ENCODE measurements at regions not wholly inside any gene's neighbourhood (a gene's known extent, or its start where the extent isn't known, plus 50 kb on each side); places are given as distances from the start of the nearest gene placed in this dataset.
A peak's percentile ranks its signal among the peaks of the same experiment; 100 is the strongest.

DNA sequence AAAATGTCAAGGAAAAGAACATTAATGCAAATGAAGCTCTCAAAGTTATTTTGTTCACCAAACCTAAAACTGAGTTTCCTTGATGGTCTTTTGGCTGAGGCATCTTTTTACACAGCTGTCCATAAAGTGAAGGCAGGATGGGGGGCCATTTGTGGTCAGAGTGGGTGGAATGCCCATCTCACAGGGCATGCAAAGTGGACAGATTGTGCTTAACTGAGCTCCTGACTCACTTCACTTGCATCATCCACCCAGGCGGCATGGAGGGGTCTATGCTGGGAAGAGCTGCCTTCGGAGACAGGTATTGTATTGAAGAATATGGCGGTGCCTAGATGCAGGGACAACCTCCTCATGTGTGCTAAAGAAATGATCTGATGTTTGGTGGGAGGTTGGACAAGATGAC, 905.3 kb downstream of the KCNMA1 start:
- H3K9me3 ChIP-seq (ENCODE audit: insufficient read depth, low read depth, low read length): peaks cover 7% of the 10 kb centered on the region; the same call in 1 of the 2 replicates
- H3K4me1 ChIP-seq (ENCODE audit: insufficient read depth, low read length): no peaks in the 10 kb centered on the region
- no peak overlapping the region for H3K27ac ChIP-seq (ENCODE audit: low read length)
- no peak overlapping the region for H3K9ac ChIP-seq (ENCODE audit: low read depth, low read length)
- H3K4me3 ChIP-seq (ENCODE audit: low read length): no peak overlapping the region
- no peaks in the 10 kb centered on the region for H3K36me3 ChIP-seq (ENCODE audit: insufficient read depth, low read depth, low read length)
- H3K27me3 ChIP-seq (ENCODE audit: insufficient read depth, low read length): no peaks in the 10 kb centered on the region

DNA sequence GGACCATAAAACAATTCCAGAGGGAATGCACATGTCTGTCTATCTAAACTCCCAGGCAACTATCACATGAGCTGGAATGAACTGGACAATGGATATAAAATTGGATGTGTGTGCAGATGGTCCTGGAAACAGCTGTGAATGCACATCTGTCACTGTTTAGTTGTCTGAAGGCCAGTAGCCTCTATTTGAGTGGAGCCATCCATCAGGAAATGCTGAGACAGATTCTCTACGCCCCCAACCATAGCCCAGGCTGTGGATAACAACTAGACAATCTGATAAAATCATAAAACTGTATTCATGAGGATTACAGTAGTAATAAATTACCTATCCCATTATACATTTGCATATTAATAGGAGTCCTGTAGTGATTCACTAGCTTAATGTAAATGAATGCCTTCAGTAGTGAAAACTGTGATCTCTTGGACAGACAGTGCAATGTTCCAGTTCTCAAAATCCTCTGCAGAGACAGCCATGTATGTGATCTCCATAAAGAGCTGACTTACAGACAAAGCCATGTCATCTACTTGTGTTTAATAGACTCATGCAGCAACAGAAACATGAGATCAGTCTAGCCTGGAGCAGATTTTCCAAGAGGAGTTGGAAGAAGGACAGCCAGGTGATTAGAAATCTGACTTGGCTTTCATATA, 907.6 kb downstream of the KCNMA1 start:
- H3K9ac ChIP-seq (ENCODE audit: low read depth, low read length): no peak overlapping the region
- no peaks in the 10 kb centered on the region for H3K36me3 ChIP-seq (ENCODE audit: insufficient read depth, low read depth, low read length)
- H3K27me3 ChIP-seq (ENCODE audit: insufficient read depth, low read length): no peaks in the 10 kb centered on the region
- H3K4me3 ChIP-seq (ENCODE audit: low read length): no peak overlapping the region
- no peak overlapping the region for H3K27ac ChIP-seq (ENCODE audit: low read length)
- peaks cover 7% of the 10 kb centered on the region; the same call in 1 of the 2 replicates for H3K9me3 ChIP-seq (ENCODE audit: insufficient read depth, low read depth, low read length)
- no peaks in the 10 kb centered on the region for H3K4me1 ChIP-seq (ENCODE audit: insufficient read depth, low read length)

DNA sequence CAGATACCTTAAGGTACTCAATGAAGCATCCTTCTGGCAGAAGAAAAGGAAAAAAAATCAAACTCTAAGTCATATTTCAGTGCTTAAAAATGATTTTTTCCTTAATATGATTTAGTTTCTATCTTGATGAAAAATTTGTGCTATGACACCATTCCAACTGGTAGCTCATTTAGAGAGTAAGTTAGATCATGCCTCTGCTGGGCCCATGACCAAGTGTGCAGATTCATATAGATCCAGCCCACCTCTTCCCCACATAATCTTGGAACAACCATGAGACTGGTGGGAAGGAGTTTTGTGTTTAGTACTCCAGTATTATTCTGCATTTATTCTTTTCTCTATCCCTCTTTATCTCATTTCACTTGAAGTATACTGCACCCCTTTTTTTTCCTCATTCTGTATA, 908.3 kb downstream of the KCNMA1 start:
- Histone ChIP-seq H3K9me3 (ENCODE audit: insufficient read depth, low read depth, low read length) (peaks cover 7% of the 10 kb centered on the region; the same call in 1 of the 2 replicates), H3K4me3 (ENCODE audit: low read length) (no peak overlapping the region), H3K27me3 (ENCODE audit: insufficient read depth, low read length) (no peaks in the 10 kb centered on the region), H3K9ac (ENCODE audit: low read depth, low read length) (no peak overlapping the region), H3K36me3 (ENCODE audit: insufficient read depth, low read depth, low read length) (no peaks in the 10 kb centered on the region), H3K4me1 (ENCODE audit: insufficient read depth, low read length) (peaks cover 1% of the 10 kb centered on the region; the same call in 1 of the 2 replicates), H3K27ac (ENCODE audit: low read length) (no peak overlapping the region)

DNA sequence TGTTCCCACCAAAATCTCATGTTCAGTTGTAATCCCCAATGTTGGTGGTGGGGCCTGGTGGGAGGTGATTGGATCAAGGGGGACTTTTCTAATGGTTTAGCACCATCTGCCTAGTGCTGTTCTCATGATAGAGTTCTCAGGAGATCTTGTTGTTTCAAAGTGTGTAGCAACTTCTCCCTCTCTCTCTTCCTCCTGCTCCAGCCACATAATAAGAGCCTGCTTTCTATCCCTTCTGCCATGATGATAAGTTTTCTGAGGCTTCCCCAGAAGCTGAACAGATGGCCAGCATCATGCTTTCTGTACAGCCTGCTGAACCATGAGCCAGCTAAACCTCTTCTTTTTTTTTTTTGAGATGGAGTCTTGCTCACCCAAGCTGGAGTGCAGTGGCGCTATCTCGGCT, 910.6 kb downstream of the KCNMA1 start:
- no peaks in the 10 kb centered on the region for H3K27me3 ChIP-seq (ENCODE audit: insufficient read depth, low read length)
- peaks cover 12% of the 10 kb centered on the region; the same call in 1 of the 2 replicates for H3K4me1 ChIP-seq (ENCODE audit: insufficient read depth, low read length)
- no peak overlapping the region for H3K9ac ChIP-seq (ENCODE audit: low read depth, low read length)
- H3K9me3 ChIP-seq (ENCODE audit: insufficient read depth, low read depth, low read length): peaks cover 7% of the 10 kb centered on the region; the same call in 1 of the 2 replicates
- no peak overlapping the region for H3K4me3 ChIP-seq (ENCODE audit: low read length)
- no peak overlapping the region for H3K27ac ChIP-seq (ENCODE audit: low read length)
- no peaks in the 10 kb centered on the region for H3K36me3 ChIP-seq (ENCODE audit: insufficient read depth, low read depth, low read length)

DNA sequence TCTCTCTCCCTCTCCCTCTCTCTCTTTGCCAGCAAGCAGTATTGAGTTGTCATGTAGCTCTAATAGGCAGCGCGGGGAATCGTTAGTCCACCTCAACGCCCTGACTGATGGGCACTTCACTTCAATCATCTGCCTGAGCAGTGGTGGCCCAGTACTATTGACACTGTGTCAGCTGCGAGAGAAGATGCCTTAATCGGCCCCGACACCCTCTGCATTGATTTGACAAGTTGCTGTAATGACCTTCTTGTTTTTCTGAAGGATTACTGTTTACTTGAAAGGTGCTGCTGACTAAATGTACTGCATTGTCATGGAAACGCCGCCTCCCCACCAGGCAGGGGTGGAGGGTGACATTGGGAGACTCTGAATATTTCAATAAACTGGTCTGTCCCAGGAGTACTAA, 913.8 kb downstream of the KCNMA1 start:
- Histone ChIP-seq H3K9ac (ENCODE audit: low read depth, low read length) (no peak overlapping the region), H3K27me3 (ENCODE audit: insufficient read depth, low read length) (no peaks in the 10 kb centered on the region), H3K4me1 (ENCODE audit: insufficient read depth, low read length) (peaks cover 12% of the 10 kb centered on the region; the same call in 1 of the 2 replicates), H3K4me3 (ENCODE audit: low read length) (0 out of 2 replicates have a peak overlapping the region, but pooled peaks have one; percentile 8), H3K36me3 (ENCODE audit: insufficient read depth, low read depth, low read length) (no peaks in the 10 kb centered on the region), H3K9me3 (ENCODE audit: insufficient read depth, low read depth, low read length) (no peaks in the 10 kb centered on the region), H3K27ac (ENCODE audit: low read length) (no peak overlapping the region)

DNA sequence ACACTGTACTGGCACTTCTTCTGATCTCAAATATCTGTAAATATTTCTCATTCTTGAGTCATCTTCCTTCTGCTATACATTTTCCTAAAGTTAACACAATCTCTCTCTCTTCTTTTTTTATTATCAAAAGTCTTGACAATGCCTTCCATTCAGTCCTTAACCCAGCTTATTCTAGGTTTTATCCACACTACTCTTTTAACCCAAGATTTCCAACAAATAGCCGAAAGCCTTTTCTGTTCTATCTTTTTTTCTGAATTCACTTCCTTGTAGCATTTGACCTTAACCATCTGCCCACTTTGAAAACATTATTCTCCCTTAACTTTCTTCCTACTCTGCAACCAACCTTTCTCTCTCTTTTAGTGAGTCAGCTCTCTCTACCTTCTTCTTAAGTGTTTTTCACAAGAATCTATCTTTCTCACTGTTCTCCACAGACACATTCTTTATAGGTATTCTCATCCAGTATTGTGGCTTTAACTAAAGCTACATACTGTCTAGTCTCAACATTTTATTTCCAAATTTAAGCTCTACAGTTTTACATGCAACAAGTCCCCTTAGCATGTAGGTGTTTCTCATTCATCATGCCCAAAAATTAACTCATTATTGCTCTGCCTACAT, 915.6 kb downstream of the KCNMA1 start:
- Histone ChIP-seq H3K9ac (ENCODE audit: low read depth, low read length) (no peak overlapping the region), H3K4me3 (ENCODE audit: low read length) (no peak overlapping the region), H3K27me3 (ENCODE audit: insufficient read depth, low read length) (no peaks in the 10 kb centered on the region), H3K4me1 (ENCODE audit: insufficient read depth, low read length) (peaks cover 12% of the 10 kb centered on the region; the same call in 1 of the 2 replicates), H3K36me3 (ENCODE audit: insufficient read depth, low read depth, low read length) (no peaks in the 10 kb centered on the region), H3K9me3 (ENCODE audit: insufficient read depth, low read depth, low read length) (no peaks in the 10 kb centered on the region), H3K27ac (ENCODE audit: low read length) (no peak overlapping the region)

DNA sequence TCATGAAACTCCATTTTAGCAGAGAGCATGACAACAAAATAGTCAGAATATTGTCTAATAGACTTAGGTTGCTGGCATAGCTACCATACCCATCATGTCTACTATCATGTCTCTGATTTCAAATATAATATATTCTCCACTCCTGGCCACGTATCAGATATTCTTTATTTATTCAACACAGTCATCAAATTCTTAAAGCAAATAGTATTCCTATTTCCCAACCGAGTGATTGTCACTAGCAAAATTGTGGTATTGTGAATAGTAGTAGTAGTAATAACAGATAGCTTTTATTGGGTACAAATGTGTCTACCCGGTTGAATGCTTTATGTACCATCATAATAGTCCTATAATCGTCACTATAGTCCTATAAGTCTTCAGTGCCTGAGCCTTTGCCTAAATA, 918.6 kb downstream of the KCNMA1 start:
- Histone ChIP-seq H3K27ac (ENCODE audit: low read length) (no peak overlapping the region), H3K9me3 (ENCODE audit: insufficient read depth, low read depth, low read length) (no peaks in the 10 kb centered on the region), H3K4me1 (ENCODE audit: insufficient read depth, low read length) (peaks cover 7% of the 10 kb centered on the region; the same call in 1 of the 2 replicates), H3K4me3 (ENCODE audit: low read length) (no peak overlapping the region), H3K36me3 (ENCODE audit: insufficient read depth, low read depth, low read length) (no peaks in the 10 kb centered on the region), H3K9ac (ENCODE audit: low read depth, low read length) (no peak overlapping the region), H3K27me3 (ENCODE audit: insufficient read depth, low read length) (no peaks in the 10 kb centered on the region)

DNA sequence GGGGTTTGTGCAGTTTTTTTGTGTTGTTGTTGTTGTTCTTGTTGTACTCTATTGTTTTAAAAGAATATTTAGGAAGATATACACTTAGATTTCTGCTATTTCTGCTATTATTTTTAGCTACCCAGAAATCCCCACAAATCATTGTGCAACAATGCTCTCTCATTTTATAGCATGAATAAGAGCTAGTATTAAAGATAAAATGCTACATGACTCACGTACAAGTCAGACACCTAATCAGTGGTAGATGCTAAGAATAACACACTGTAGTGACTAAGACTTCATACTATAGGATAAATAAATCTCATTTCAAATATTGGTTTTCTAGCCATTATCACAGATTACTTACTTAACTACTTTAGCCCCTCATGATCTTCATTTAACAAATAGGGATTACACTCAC, 920.5 kb downstream of the KCNMA1 start:
- Histone ChIP-seq H3K4me3 (ENCODE audit: low read length) (no peak overlapping the region), H3K4me1 (ENCODE audit: insufficient read depth, low read length) (no peaks in the 10 kb centered on the region), H3K27ac (ENCODE audit: low read length) (no peak overlapping the region)

DNA sequence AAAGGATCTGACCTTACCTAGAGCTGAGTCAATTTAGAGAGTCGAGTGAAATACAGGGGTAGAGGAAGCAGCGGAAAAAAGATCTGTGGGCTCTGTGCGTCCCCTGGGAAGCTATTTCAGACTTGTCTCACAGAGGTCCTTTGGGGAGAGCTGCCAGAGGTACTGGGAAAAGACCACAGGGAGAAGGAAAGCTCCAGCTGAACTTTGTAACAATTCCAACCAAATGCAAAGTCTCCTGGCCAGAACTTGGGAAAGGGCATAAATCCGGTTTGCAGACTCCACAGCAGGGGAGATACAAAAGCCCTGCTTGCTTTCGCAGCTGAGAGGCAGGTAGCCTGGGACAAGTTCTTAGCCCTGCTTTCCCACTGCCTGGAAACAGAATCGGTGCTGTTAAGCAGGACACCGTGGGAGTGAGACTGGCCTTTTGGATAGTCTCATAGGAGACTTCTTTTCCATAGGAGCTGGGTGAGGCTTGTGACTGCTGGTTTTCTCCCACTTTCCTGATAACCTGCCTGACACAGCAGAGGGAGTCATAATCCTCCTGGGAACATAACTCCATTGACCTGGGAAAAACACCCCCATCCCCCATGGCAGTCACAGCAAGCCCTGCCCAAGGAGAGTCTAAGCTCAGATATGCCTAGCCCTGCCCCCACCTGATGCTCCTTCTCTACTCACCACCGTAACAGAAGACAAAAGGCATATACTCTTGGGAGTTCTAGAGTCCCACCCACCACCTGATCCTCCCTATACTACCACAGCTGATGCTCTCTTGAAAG, 926.2 kb downstream of the KCNMA1 start:
- Histone ChIP-seq H3K27ac (ENCODE audit: low read length) (no peak overlapping the region), H3K4me3 (ENCODE audit: low read length) (no peak overlapping the region), H3K9me3 (ENCODE audit: insufficient read depth, low read depth, low read length) (no peaks in the 10 kb centered on the region), H3K9ac (ENCODE audit: low read depth, low read length) (no peak overlapping the region), H3K36me3 (ENCODE audit: insufficient read depth, low read depth, low read length) (no peaks in the 10 kb centered on the region), H3K27me3 (ENCODE audit: insufficient read depth, low read length) (no peaks in the 10 kb centered on the region), H3K4me1 (ENCODE audit: insufficient read depth, low read length) (no peaks in the 10 kb centered on the region; the same call in 1 of the 2 replicates)

More for the DNA sequence above, 920.5 kb downstream of the KCNMA1 start:
- no peaks in the 10 kb centered on the region for H3K27me3 ChIP-seq (ENCODE audit: insufficient read depth, low read length)
- H3K9ac ChIP-seq (ENCODE audit: low read depth, low read length): no peak overlapping the region
- no peaks in the 10 kb centered on the region for H3K36me3 ChIP-seq (ENCODE audit: insufficient read depth, low read depth, low read length)
- H3K9me3 ChIP-seq (ENCODE audit: insufficient read depth, low read depth, low read length): no peaks in the 10 kb centered on the region

DNA sequence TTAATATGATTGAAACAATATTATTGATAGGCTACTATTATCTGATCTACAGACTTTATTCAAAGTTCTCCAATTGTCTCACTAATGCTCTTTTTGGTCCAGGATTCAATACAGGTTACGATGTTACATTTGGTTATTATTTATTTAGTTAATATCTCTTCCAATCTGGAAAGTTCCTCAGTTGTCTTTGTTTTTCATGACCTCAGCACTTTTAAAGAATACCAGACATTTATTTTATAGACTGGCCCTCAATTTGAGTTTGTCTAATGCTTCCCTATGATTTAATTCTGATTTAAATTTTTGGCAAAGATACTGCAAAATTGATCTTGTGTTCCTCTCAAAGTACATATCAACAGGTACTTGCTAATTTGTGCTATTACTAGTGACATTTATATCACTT, 937.4 kb downstream of the KCNMA1 start:
- Histone ChIP-seq H3K9me3 (ENCODE audit: insufficient read depth, low read depth, low read length) (no peaks in the 10 kb centered on the region), H3K4me1 (ENCODE audit: insufficient read depth, low read length) (no peaks in the 10 kb centered on the region; the same call in 1 of the 2 replicates), H3K36me3 (ENCODE audit: insufficient read depth, low read depth, low read length) (no peaks in the 10 kb centered on the region), H3K9ac (ENCODE audit: low read depth, low read length) (no peak overlapping the region), H3K4me3 (ENCODE audit: low read length) (no peak overlapping the region), H3K27ac (ENCODE audit: low read length) (no peak overlapping the region), H3K27me3 (ENCODE audit: insufficient read depth, low read length) (no peaks in the 10 kb centered on the region)

DNA sequence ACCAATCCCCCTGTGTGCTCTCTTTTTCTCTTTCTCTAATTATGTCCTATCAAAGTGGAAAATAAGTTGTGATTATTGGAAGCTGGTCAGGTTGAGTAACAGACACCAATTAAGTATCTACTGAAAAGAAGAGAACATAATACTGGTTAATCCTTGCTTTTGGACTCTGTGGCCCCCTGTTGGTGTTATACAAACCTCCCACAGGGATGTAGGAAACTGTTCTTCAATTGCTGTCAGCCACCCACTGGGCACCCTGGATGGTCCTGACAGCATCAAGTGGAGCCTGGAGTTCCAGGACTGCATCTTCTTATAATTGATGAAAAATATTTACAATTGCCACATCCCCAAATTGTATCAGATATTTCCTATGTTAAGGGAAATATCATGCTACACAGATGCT, 939.7 kb downstream of the KCNMA1 start:
- Histone ChIP-seq H3K27me3 (ENCODE audit: insufficient read depth, low read length) (no peaks in the 10 kb centered on the region), H3K27ac (ENCODE audit: low read length) (no peak overlapping the region), H3K4me3 (ENCODE audit: low read length) (no peak overlapping the region), H3K9me3 (ENCODE audit: insufficient read depth, low read depth, low read length) (no peaks in the 10 kb centered on the region), H3K4me1 (ENCODE audit: insufficient read depth, low read length) (no peaks in the 10 kb centered on the region; the same call in 1 of the 2 replicates), H3K9ac (ENCODE audit: low read depth, low read length) (no peak overlapping the region), H3K36me3 (ENCODE audit: insufficient read depth, low read depth, low read length) (no peaks in the 10 kb centered on the region)
